Fibroblast of mammary gland (primary cell): ENCODE measurements at regions not wholly inside any gene's neighbourhood (a gene's known extent, or its start where the extent isn't known, plus 50 kb on each side); places are given as distances from the start of the nearest gene placed in this dataset.

Source experiments
- DNase-seq: peaks from one replicate; pipeline ENCODE4 v3.0.0-alpha.2; 2010; ENCODE audit warnings: low read depth
- H3K4me3 ChIP-seq: 2 replicates; pipeline ENCODE4 v1.5.1; 2011; ENCODE audit warnings: low read depth, mild to moderate bottlenecking, low read length, moderate library complexity; ENCODE audit not compliant: control insufficient read depth
- CTCF ChIP-seq: conservative IDR thresholded peaks from 2 replicates; pipeline ENCODE4 v1.5.1; 2011; ENCODE audit warnings: low read depth, low read length, inconsistent platforms; ENCODE audit not compliant: control insufficient read depth, insufficient read depth

DNA sequence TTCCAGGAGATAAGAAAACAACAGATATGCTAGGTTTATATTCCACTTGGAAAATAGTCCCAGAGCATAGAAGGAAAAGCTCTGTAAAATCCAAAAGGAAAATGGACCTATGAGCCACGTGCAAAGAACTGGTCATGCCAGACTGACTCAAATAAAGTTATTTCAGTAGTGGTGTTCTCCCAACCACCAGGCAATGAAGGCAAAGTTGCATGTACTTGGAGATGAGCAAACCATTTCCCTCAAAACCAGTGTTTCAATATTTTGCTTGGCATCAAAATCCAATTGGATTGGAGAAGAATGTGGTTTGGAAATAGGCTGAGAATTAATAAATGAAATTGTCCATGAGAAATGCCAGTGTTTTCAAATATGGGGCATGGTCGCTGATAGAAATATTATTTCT, 237.5 kb downstream of the ICOS start:
- DNase-seq = no peak
- no peak overlapping the region for H3K4me3 ChIP-seq
- TF ChIP-seq CTCF = no peak

DNA sequence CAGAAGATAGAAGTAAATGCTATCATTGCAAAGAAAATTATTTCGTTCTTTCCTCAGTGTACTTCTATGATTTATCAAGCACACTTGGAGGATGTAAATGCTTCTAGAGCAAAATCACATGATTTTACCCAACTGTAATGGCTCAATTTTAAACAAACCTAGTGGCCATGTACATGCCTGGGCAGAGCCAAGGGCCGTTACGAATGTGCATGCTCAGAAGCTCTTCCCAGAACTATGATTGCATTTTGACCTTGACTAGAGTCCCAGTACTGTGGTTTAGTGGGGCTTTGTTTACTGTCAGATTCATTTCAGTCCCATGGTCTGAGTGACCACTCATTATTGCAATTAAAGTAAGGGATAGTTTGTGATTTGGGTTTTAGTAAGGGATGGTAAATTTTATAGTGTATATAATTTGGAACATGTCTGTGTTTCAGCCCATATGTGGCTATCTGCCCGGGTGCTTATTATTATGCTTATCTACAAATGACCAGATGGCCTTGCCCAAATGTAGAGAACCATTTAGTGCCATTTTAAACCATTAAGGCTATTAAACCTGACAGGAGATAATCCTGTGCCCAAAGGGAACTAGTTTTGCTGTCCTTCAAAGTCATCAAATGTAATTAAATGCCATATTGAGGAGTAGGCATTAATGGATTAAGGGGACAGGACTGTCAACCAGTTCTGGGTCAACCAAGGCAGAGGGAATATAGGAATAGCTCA, 239.1 kb downstream of the ICOS start:
- DNase-seq = no peak
- no peak overlapping the region for H3K4me3 ChIP-seq
- no peak for TF ChIP-seq CTCF

DNA sequence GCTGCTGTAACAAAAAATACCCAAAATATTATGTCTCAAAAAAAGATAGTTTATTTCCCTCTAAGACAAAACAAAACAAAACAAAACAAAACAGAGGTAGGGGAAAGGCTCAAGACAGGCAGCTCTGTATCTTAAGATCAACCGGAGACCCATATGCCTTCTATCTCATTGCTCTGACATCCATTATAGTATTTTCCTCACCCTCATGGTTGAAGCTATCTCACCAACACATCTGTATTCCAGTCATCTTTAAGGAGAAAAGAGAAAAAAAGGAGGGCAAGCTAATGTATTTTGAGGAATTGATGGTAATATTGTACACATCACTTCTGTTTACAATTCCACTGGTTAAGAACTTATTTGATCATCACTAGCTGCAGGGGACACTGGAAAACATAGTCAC, 239.7 kb downstream of the ICOS start:
- no peak for DNase-seq
- TF ChIP-seq CTCF = no peak
- H3K4me3 ChIP-seq = no peak overlapping the region

- no peak for DNase-seq
- no peak for TF ChIP-seq CTCF
- no peak overlapping the region for H3K4me3 ChIP-seq
These were observed 240.9 kb downstream of the ICOS start for GRCh38 chr2:204177251-204177976.

GRCh38 chr2:204177977-204178522, 241.5 kb downstream of the ICOS start:
- peak; percentile 27 for DNase-seq
- H3K4me3 ChIP-seq = no peak overlapping the region
- TF ChIP-seq CTCF = peak; percentile 63

- H3K4me3 ChIP-seq = no peak overlapping the region
- DNase-seq = no peak
- TF ChIP-seq CTCF = no peak
These were observed 244.1 kb downstream of the ICOS start for GRCh38 chr2:204180649-204181048.

- H3K4me3 ChIP-seq = no peak overlapping the region
- no peak for DNase-seq
- TF ChIP-seq CTCF = no peak
These were observed 247.0 kb downstream of the ICOS start for GRCh38 chr2:204183608-204184007.
